NCI-H2081 (cell line): ENCODE measurements at regions not wholly inside any gene's neighbourhood (a gene's known extent, or its start where the extent isn't known, plus 50 kb on each side); places are given as distances from the start of the nearest gene placed in this dataset.
"Not testable (repeated sequence)": the region's sequence is repeated elsewhere in the genome, so short reads cannot be mapped to it uniquely, and the experiment has no call there.

ENCODE experiments used
- DNase-seq, 2 experiments: peaks; one replicate each; lab custom pipeline; 2025; lab: John Stamatoyannopoulos, UW

DNA sequence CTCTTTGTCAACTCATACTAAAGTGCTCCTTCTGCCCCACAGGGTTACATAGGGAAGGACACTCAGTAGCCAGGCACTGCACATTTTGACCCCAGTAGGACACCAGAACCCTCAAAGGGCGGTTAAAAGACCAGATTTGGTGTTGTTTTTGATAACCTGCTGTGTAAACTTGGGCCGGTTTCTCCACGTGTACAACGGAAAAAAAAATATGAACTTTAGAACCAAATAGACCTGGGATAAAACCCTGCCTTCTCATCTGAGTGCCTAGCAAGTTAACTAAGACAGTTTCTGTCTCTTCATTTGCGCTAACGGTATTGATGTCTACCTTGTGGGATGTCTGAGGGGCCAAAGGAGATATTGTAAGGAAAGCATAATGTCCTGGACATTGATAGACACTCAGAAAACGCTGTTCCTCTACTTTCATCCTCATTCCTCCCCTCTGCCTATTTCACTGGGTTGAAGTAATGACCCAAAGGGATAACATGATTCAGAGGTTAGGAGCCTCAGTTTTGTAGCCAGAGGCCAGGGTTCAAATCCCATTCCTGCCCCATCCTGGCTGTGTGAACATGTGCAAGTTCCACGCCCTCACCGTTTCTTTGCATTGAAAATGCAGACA, 155.9 kb upstream of the LPP start:
- no peak for DNase-seq

DNA sequence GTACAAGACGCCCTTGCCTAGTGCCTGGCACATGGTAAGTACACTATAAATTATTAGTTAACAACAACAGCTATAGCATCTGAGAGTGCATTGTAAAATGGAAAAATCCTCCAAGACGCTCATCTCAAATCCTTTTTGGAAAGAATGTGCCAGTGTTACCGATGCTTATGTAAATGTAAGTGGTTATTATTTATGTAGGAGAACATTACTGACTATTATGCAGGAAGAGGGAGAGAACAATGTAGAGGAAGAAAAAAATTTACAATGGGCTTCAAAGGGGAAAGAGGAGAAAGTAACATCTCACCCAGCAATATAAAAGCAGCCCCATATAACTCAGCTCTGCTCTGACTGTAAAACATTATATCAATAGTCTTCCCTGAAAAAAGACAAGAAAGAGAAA, 155.3 kb upstream of the LPP start:
- DNase-seq: no peak

DNA sequence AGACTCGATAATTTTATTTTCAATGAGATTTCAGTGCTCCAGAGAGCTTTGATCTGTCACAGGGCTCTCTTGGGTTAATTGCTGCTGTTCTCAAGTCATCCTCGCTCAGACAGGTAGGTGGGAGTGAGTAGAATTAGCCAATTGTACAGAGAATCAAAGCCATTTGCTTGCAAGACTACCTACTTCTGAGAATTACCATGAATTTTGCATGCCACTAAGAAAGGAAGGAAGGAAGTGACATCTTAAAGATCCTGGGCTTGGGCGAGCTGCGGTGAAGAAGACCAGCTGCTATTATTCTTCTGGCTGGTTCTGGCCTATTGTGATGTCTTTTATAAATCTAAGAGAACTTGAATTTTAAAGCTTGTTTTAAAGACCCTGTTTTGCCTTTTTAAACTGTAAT, 154.1 kb upstream of the LPP start:
- DNase-seq: no peak

DNA sequence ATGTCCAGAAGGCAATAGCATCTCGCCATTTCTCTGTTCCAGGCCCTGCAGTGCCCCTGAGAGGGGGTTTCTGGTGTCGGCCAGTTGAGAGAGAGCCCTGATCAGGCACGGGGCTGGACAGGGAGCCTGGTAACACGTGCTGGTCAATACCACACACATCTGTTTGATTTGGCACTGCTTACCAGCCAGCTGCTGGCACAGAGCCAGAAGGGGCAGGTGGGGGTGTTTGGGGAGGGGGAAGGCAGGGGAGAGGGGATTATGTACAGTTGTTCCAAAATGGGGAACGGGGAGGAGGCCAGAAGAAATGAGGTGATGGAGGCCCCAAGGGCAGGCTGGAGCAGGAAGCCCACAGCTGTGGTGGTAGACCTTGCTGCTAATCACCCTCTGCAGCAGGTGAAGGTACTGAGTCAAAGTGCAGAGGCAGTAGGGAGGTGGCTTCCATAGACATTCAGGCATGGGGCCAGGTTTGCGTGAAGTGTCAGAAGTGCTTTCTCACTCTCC, 153.5 kb upstream of the LPP start:
- peak; percentile 84 to 93 for DNase-seq

DNA sequence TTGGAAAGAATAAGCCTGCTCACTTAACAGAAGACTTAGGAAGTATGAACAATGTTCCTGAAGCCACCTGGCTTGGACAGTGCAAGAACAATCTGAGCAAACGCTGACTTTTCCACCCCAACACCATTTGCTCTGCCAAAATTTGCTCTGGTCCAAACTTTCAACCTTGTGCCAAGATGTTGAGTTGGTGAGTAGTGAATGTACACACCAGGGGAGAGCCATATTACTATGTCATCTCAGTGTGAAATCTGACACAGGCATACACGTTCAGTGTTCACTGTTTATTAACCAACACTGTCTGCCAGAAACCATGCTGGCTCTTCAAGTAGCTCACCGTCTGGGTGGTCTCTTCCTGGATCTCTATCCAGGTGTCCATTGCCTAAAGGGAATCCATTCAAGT, 152.9 kb upstream of the LPP start:
- DNase-seq: peak; percentile 87 to 98

DNA sequence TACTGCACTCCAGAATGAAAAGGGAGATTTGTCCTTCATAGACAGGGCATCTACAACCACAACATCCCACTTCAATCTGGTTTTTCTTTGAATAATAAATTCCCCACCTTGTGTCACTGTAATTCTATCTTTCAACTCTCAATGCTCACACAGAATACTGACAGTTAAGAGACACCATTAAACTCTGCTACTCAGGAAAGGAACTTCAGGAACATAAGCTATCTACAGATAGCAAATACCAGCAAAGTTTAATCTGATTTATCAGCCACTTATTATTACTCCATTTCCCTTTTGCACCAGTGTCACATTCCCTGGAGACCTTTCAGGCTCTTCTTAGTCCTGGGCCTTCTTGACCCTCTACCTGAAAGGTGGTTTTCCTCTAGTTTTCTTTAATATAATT, 152.0 kb upstream of the LPP start:
- no peak for DNase-seq

DNA sequence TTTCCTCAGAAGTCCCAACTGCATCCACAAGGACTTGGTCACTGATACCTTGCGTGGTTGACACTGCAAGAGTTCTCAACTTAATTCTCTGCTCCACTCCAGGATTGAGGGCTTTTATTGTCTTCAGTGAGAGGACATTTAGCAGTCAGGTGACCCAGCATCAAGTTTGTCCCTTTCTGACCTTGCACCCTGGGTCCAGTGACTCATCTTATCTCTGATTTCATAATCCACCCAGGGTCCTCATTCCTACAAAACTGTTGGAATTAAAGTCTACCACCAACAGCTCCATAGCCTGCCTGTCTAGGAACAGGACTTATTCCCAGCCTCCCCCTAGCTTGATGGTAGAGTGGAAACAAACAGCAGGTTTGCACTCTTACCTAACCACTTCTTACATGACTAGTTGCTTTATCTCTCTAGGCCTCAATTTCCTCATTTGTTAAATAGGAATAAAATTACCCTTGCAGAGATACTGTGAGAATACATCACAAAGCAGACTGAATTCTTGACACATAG, 151.3 kb upstream of the LPP start:
- DNase-seq: no peak

DNA sequence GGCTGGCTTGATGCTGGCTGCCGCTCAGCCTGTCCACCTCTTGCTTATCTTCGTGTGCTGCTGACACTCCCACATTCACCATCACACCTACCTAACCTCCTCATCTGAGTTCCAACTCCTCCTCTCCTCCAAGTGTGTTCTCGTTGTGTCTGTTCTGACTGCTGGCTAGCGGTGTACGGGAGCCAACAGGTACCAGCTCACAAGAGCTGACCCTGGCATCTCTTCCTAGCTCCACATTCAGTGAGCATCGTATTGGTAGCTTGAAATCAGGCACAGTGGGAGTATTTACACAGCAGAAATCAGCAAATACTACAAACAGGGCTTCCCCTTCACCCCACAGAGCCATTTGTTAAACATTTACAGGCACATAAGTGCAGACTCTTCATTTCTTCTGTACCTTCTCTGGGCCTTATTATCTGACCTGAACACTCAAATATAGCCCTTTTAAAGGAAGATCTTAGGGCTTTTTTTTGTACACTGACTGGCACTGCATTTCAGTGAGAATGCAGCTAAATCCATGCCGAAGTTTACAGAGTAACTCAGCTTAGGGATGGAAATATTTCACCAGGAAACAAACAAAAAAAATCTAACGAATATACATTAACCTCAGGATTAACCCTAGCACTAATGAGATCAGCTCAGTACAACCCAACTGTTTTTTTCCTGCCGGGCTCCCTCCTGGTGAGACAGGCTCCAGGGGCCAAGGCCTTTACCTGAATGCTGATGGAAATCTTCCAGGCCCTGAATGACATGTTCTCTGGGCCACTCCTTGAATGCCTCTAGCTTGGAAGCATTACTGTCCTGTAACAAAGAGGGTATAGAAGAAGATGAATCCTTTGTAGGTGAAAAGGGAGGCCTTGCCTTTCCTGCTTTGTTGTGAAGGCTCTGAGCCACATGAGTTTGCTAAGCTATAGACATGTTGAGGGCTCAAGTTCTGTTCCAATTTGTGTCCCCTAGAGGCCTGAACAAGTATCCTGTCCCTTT, 150.5 kb upstream of the LPP start:
- DNase-seq: peak; percentile 49 to 80

DNA sequence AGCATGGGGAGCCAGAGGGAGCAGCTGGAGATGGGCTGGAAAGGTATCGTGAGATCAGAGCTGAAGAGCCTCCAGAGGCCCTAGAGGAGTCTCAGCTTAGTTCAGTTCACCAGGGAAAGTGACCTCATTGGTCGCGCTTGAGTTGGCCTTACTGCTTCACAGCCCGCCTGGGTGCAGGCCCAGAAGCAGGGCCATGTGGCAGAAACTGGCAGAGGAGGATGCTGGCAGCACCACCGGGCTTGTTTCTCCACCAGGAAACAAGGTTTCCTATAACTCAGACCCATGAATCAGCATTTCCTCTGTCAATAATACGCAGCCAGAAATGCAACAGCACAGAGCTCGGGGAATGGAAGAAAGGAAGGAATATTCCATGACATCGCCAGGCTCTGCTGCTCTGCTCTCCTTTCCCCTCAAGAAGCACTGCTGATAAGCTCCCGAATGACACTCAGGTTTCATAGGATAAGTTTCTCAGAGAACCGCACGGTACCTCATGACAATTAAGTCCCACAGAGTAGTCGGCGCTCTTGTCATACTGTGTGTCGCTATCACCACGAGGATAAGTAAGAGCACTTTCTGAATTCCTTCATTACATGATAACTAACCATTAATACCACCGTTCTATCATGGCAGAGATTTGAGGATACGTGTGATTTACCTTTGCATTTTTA, 147.1 kb upstream of the LPP start:
- no peak for DNase-seq

DNA sequence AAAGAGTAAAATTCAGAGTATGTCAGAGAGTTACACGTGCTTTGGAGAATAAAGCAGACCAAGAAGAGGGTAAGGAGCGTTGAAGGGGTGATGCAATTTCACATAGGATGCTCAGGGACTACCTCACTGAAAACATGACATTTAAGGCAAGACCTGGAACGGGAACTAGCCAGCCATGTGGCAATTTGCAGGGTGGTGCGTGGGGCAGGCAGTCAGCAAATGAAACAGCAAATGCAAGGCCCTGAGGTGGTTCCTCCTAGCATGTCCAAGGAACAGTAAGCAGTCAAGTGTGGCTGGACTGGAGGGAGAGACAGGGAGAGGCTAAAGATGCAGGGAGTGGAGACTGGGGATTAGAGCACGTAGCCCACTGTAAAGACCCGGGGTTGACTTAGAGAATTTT, 146.1 kb upstream of the LPP start:
- DNase-seq: no peak

DNA sequence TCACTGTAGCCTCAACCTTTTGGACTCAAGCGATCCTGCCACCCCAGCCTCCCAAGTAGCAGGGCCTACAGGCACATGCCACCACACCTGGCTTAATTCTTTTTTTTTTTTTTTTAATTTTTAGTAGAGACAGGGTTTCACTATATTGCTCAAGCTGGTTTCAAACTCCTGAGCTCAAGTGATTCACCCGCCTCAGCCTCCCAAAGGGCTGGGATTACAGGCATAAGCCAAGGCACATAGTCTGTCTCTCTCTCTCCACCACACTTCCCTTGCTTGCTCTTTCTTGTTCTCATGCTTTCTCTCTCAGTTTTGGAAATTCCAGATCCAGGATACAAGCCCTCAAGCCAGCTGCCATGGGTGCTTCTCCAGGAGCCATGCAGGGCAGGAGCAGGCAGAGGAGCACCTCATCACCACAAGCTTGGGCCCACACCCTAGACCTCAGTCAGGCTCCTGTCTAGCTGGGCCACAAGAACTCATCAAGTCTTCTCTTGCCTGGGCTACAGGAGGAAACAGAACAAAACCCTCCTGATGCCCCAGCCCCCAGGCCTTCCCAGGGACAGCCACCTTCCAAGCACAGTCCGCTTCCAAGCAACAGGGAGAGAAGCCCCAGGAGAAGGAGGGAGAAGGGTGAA, 145.3 kb upstream of the LPP start:
- DNase-seq: no peak

DNA sequence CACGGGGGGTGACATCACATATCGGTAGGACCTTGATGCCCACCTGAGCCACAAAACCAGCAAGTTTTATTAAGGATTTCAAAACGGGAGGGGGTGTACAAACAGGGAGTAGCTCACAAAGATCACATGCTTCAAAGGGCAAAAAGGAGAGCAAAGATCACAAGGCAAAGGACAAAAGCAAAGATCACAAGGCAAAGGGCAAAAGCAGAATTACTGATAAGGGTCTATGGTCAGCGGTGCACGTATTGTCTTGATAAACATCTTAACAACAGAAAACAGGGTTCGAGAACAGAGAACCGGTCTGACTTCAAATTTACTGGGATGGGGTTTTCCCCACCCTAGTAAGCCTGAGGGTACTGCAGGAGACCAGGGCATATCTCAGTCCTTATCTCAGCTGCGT, 143.5 kb upstream of the LPP start:
- no peak for DNase-seq

DNA sequence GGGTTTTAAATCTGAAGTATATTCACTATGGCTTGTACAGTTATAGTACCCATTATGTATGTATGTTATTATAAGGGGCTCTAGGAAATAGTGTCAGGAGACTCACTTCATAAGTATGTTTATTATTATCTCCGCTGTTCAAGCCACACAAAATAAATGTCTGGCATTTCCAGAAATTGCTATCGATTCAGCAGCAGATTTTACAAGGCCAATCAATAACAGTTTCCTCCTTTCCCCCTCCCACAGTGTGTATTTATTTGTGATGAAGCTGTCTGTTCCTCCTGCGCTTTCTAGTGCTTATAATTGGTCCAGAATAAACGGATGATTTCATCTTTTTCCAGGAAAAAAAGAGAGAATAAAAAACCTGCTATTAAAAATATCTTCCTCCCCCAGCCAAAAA, 134.2 kb upstream of the LPP start:
- DNase-seq: no peak

DNA sequence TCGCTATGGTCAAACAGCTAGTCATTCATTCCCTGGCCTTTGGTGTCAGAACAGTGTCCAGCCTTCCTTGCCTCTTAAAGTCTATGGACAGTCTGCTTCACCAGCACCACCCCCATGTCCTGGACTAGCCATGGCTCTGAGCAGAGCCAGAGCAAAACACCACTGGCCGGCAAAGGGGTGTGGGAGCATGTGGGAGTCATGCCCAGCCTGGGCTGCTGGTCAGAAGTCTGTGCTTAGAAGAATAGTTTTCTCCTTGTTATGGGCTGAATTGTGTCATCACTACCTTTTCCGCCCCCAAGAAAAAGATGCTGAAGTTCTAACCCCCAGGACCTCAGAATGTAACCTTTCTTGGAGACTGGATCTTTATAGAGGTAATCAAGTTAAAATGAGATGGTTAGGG, 132.9 kb upstream of the LPP start:
- DNase-seq: no peak

DNA sequence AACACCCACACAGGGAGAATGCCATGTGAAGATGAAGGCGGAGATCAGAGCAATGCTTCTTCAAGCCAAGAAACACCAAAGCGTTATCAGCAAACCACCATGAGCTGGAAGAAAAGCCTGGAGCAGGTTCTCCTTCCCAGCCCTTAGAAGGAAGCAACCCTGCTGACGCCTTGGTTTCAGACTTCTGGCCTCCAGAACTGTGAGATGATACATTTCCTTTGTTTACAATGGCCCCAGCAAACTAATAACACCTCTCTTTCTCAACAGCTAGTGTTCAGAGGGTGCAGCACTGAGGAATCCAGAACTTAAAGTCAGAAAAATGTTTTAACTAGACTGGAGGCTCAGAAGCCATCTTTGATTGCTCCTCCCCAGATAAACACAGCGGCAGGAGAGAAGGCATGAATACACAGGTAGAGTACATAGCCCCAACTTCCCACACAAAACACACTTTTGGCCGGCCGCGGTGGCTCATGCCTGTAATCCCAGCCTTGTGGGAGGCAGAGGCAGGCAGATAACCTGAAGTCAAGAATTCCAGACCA, 132.4 kb upstream of the LPP start:
- no peak for DNase-seq

DNA sequence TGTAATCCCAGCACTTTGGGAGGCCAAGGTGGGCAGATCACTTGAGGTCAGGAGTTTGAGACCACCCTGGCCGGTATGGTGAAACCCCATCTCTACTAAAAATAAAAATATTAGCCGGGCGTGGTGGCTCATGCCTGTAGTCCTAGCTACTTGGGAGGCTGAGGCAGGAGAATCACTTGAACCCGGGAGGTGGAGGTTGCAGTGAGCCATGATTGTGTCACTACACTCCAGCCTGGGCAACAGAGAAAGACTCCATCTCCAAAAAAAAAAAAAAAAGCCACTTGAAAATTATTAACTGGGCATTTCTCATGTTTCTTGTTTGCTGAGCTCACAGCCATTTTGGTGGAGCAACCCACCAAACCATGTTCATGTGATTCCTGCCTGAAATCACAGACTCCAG, 131.1 kb upstream of the LPP start:
- DNase-seq: not testable (repeated sequence)

DNA sequence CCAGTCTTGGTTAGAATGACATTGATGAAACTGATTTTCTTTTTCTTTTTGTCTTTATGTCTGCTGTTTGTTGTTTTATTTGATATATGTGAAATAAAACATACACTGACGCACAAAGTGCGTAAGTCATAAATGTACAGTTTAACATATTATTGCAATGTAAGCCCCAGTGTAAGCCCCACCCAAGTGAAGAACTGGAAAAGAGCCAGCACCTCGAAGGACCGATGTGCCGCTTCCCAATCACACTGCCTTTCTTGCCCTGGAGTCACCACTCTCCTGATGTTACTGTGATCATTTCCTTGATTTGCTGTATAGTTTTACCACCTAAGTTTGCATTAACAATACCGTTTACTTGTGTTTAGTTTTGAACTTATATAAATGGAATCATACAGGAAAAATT, 128.4 kb upstream of the LPP start:
- no peak for DNase-seq

DNA sequence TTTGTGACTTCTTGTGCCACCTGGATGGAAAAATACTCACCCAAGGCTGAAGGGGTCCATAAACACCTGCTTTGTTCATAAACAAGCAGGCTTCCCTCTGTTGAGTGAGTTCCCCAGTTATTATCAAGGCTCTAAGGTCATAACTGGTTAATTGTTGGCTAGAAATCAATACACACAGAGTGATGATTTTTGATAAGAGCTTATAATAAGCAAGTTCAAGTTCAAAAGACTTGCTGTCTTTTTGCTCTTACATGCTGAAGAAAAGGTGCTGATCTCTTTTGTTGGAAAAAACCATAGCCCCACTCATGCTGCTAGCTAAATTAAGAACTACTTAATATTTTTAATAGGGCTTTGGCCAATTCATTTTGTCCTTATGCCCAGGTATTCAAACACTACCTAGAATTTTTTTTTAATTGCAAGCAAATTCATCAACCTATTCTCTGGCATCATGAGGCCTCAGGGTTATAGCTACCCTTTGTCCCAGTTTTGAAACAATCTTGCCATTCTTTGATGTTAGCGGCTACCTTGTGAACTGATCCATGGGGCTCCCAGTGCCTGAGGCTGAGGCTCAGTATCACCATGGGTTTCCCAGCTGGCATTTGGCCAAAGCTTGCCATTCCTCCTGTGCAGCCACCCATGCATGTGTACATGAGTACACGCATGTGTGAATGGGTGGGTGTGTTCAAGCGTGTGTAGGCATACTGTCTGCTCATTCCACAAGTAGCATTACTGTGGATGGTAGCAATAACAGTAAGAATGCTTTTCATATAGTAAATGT, 127.6 kb upstream of the LPP start:
- no peak for DNase-seq

DNA sequence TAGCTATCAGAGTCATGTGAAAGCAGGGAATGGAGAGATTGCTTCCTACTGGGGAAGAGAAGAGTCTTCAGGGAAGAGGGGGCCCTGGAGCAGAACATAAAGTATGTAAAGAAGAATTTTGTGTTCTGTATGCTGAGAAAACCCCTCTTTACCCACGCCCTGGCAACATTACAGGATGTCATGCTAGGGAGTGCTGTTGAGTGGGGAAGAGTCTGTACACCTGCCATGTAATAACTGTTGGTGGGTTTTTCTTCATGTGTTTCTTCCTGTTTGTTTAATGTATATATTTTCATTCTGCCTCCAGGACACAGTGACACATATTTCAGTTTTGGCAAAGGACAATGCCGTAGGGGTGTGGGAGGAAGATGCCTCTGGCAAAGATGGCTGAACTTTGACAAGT, 122.8 kb upstream of the LPP start:
- no peak for DNase-seq

DNA sequence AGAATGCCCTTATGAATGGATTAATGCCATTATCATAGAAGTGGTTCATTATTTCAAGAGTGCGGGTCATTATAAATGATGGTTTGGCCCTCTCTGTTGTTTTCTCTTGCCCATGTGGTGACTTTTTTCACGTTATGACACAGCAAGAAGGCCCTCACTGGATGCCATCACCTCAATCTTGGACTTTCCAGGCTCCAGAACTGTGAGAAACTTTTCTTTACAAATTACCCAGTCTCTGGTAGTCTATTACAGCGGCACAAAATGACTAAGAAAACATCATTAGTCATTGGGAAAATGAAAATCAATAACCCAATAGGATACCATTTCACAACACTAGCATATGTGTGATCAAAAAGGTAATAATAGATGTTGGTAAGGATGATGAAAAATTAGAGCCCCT, 119.0 kb upstream of the LPP start:
- no peak for DNase-seq
